Testis (tissue), 2 donors: ENCODE measurements at regions not wholly inside any gene's neighbourhood (a gene's known extent, or its start where the extent isn't known, plus 50 kb on each side); places are given as distances from the start of the nearest gene placed in this dataset.

Experiments
- CTCF ChIP-seq, 3 experiments: fragments of 450-650 bp in 2 of 3; fragments of 200-600 bp in 1 of 3; sonication (generic) in 1 of 3; IDR thresholded peaks; one replicate each; pipeline ENCODE4 v1.5.1; 2016 to 2019; ENCODE audit warnings: antibody characterized with exemption in 3 of 3, mild to moderate bottlenecking in 2 of 3, moderate library complexity in 1 of 3
- POLR2A ChIP-seq: fragments of 450-650 bp; IDR thresholded peaks from one replicate; pipeline ENCODE4 v1.6.1; 2017; ENCODE audit warnings: antibody characterized with exemption, mild to moderate bottlenecking, moderate library complexity

GRCh38 chr18:10128921-10129501 is 215.2 kb downstream of the VAPA start:
- no peak for TF ChIP-seq CTCF (IDR thresholded peaks at IDR 0.05)
- no peak for TF ChIP-seq POLR2A
